GM12892 (cell line): ENCODE measurements at regions not wholly inside any gene's neighbourhood (a gene's known extent, or its start where the extent isn't known, plus 50 kb on each side); places are given as distances from the start of the nearest gene placed in this dataset.

Experiments
- POLR2A ChIP-seq: IDR thresholded peaks from 2 replicates; pipeline ENCODE4 v1.6.1; 2011; ENCODE audit warnings: low read depth, low read length, control low read depth
- POLR2AphosphoS5 ChIP-seq: IDR thresholded peaks from 2 replicates; pipeline ENCODE4 v1.6.1; 2011; ENCODE audit warnings: low read depth, low read length, control low read depth
- TAF1 ChIP-seq: IDR thresholded peaks from 2 replicates; pipeline ENCODE4 v1.6.1; 2011; ENCODE audit warnings: low read depth, mild to moderate bottlenecking, control low read depth, low read length, borderline replicate concordance

- TF ChIP-seq POLR2A (no peak), POLR2AphosphoS5 (no peak), TAF1 (no peak)
Observed at GRCh38 chr3:164781755-164782154, 296.5 kb downstream of the SI start.
